HL-60 (cell line): ENCODE measurements at regions not wholly inside any gene's neighbourhood (a gene's known extent, or its start where the extent isn't known, plus 50 kb on each side); places are given as distances from the start of the nearest gene placed in this dataset.

Experiments used
- CTCF ChIP-seq: IDR thresholded peaks from one replicate; pipeline ENCODE4 v1.5.1; 2011; ENCODE audit warnings: low read length, control low read depth, inconsistent platforms; ENCODE audit not compliant: insufficient read depth
- POLR2AphosphoS5 ChIP-seq: IDR thresholded peaks from 2 replicates; pipeline ENCODE4 v1.6.1; 2012; ENCODE audit warnings: low read depth
- REST ChIP-seq: IDR thresholded peaks from 2 replicates; pipeline ENCODE4 v1.6.1; 2012; ENCODE audit warnings: low read depth; ENCODE audit not compliant: insufficient replicate concordance

GRCh38 chr4:13710246-13710885 lies 82.8 kb upstream of the BOD1L1 start:
- no peak for TF ChIP-seq CTCF
- no peak for TF ChIP-seq POLR2AphosphoS5
- TF ChIP-seq REST: no peak
